H7 (cell line): ENCODE measurements at regions not wholly inside any gene's neighbourhood (a gene's known extent, or its start where the extent isn't known, plus 50 kb on each side); places are given as distances from the start of the nearest gene placed in this dataset.
A peak's percentile ranks its signal among the peaks of the same experiment; 100 is the strongest.
"Not testable (repeated sequence)": the region's sequence is repeated elsewhere in the genome, so short reads cannot be mapped to it uniquely, and the experiment has no call there.

Experiments
- DNase-seq: peaks from one replicate; pipeline ENCODE4 v3.0.0; 2012
- H3K27me3 ChIP-seq: 2 replicates; pipeline ENCODE4 v1.6.0; 2011; ENCODE audit warnings: mild to moderate bottlenecking, low read length; ENCODE audit not compliant: control insufficient read depth, insufficient read depth
- H3K36me3 ChIP-seq: replicated peaks from 2 replicates; pipeline ENCODE4 v1.5.1; 2011; ENCODE audit warnings: low read length; ENCODE audit not compliant: control insufficient read depth, insufficient read depth
- H3K4me3 ChIP-seq: 2 replicates; pipeline ENCODE4 v1.5.1; 2011; ENCODE audit warnings: low read depth, mild to moderate bottlenecking, control low read depth, low read length, moderate library complexity; ENCODE audit not compliant: insufficient read depth

DNA sequence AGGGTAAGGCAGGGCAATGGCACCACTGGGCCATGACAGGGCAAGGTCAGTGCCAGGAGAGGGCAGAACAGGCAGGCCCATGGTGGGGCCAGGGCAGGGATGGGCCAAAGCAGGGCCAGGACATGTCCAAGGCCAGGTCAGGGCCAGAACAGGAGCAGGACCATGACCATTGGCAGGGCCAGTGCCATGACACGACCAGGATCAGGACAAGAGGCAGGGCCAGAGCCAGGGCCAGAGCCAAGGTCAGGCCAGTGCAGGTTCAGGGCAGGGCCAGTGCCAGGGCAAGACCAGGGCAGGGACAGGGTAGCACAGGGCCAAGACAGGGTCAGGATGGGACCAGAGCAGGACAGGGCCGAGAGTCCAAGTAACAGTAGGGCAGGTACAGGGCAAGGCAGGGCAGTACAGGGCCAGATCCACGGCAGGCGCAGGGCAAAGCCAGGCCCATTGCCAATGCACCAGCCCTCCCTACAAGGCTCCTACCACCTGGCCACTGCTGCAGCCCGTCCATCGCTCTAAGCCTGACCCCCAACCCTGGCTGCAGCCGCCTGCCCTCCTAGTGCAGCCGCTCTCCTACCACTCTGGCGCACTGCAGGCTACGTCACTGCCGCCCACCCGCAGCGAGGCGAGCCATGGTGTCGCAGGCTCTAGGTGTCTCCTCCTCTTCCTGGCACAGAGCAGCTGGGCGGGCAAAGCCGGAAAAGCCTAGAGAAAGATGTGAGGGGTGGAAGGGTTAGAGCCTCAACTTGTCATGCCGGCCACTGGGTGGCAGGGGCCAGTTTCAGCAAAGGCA is 2876.3 kb downstream of the RPIA start:
- H3K4me3 ChIP-seq, H3K36me3 ChIP-seq, DNase-seq, H3K27me3 ChIP-seq: not testable (repeated sequence)

GRCh38 chr2:91568391-91569338 is 2877.2 kb downstream of the RPIA start:
- not testable (repeated sequence) for H3K4me3 ChIP-seq, DNase-seq, H3K27me3 ChIP-seq, H3K36me3 ChIP-seq

DNA sequence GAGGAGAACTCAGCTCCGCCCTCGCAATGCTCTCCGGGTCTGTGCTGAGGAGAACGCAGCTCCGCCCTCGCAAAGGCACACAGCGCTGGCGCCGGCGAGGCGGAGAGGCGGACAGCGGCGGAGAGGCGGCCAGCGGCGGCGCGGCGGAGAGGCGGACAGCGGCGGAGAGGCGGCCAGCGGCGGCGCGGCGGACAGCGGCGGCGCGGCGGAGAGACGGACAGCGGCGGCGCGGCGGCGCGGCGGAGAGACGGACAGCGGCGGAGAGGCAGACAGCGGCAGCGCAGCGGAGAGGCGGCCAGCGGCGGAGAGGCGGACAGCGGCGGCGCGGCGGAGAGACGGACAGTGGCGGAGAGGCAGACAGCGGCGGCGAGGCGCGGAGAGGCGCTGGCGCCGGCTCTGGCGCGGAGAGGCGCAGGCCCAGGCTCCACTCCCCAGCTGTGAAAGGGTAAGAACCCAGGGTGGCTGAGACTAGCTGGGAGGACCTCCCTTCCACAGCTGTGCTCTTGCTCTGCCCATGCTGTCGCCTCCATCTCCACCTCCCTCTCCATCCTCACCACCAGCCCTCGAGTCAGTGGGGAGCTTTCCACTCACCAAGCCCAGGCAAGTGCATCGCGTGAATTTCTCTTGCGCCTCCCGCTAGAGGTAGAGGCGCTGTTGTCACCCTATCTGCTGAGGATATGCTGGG is 2879.9 kb downstream of the RPIA start:
- H3K4me3 ChIP-seq, H3K36me3 ChIP-seq, H3K27me3 ChIP-seq: not testable (repeated sequence)
- DNase-seq: peak; percentile 36

DNA sequence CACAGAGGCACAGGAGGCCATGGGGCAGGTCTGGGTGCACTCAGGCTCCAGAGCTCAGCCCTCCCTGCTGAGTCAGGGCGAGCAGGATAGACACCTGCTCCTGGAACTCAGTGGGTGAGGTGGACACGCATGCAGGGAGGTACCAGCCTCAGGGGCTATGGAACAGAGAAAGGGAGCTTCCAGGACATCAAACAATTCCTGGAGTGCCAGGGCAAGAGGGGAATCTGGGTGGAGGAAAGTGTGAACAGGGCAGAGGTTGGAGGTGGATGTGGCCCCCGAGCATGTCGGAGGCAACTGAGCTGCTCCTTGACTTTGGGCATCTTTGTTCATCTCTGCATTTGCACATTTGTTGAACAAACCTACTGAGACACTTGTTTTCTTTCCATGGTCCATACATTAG is 2881.5 kb downstream of the RPIA start:
- not testable (repeated sequence) for H3K36me3 ChIP-seq, H3K4me3 ChIP-seq, DNase-seq, H3K27me3 ChIP-seq

DNA sequence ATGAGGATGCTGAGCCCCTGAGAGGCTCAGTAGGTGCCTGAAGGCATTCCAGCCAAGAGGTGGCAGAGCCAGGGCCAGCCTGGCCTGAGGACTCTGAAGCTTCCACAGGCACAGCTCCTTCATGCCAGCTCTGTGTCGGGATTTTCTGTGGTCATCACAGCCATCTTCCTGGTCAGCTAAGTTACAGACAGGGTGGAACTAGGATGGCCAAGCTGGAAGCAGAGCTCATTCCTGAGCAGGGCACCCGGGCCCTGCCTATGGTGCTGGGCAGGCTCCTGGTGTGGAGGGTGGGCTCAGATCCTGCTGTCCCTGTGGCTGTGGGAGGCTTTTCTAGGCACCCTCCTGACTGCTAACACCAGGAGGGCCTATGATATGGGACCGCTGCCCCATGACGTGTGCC is 2882.3 kb downstream of the RPIA start:
- DNase-seq, H3K36me3 ChIP-seq, H3K4me3 ChIP-seq, H3K27me3 ChIP-seq: not testable (repeated sequence)

DNA sequence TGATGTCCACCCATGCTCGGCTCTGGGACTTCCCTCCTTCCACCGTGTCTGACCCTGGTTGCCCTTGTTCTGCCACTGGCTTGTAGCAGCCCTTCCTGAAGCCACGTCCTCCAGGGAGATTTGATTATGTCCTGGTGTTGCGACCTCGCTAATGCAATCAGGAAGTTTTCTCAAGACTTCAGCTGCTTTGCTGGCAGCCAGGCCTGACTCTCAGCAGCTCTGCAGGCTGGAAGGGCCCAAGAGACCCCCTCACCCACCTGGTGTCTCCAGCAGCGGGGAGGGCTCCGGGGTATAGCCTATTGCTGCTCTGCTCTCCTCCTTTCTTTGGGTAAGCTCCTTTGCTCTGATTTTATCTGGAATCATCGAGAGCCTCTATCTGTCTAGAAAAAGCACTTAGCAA is 2882.8 kb downstream of the RPIA start:
- H3K27me3 ChIP-seq, H3K36me3 ChIP-seq, H3K4me3 ChIP-seq: not testable (repeated sequence)
- DNase-seq: peak; percentile 23

- H3K27me3 ChIP-seq, H3K36me3 ChIP-seq, H3K4me3 ChIP-seq, DNase-seq: not testable (repeated sequence)
Measured at GRCh38 chr2:91575701-91576100, 2884.2 kb downstream of the RPIA start.

DNA sequence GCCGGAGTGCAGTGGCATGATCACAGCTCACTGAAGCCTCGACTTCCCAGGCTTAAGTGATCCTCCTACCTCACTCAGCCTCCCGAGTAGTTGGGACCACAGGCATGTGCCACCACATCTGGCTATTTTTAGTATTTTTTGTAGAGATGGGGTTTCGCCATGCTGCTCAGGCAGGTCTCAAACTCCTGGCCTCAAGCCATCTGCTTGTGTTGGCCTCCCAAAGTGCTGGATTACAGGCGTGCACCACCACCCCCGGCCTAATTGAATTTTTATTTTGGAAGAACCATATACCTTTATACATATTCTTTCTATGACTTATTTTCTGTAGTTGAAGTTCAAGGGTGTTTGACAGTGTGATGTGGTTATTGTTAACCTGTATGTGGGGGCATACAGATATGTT is 2885.9 kb downstream of the RPIA start:
- DNase-seq, H3K27me3 ChIP-seq, H3K36me3 ChIP-seq, H3K4me3 ChIP-seq: not testable (repeated sequence)

- not testable (repeated sequence) for DNase-seq, H3K36me3 ChIP-seq, H3K27me3 ChIP-seq, H3K4me3 ChIP-seq
Measured at GRCh38 chr2:91578678-91579077, 2887.2 kb downstream of the RPIA start.

GRCh38 chr2:91579555-91579954 is 2888.1 kb downstream of the RPIA start:
- not testable (repeated sequence) for H3K27me3 ChIP-seq, H3K36me3 ChIP-seq, H3K4me3 ChIP-seq, DNase-seq

- H3K36me3 ChIP-seq, DNase-seq, H3K4me3 ChIP-seq, H3K27me3 ChIP-seq: not testable (repeated sequence)
Measured at GRCh38 chr2:91580043-91580442, 2888.6 kb downstream of the RPIA start.

GRCh38 chr2:91587098-91587497 is 2895.6 kb downstream of the RPIA start:
- H3K4me3 ChIP-seq, DNase-seq, H3K27me3 ChIP-seq, H3K36me3 ChIP-seq: not testable (repeated sequence)

GRCh38 chr2:91587908-91588535 is 2896.5 kb downstream of the RPIA start:
- DNase-seq: peak; percentile 18
- H3K36me3 ChIP-seq: not testable (repeated sequence)

GRCh38 chr2:91588782-91589223 is 2897.3 kb downstream of the RPIA start:
- peak; percentile 33 for DNase-seq
- not testable (repeated sequence) for H3K27me3 ChIP-seq, H3K4me3 ChIP-seq, H3K36me3 ChIP-seq

More at GRCh38 chr2:91587908-91588535, 2896.5 kb downstream of the RPIA start:
- H3K27me3 ChIP-seq, H3K4me3 ChIP-seq: not testable (repeated sequence)
